G401.6 (cell line): ENCODE measurements at regions not wholly inside any gene's neighbourhood (a gene's known extent, or its start where the extent isn't known, plus 50 kb on each side); places are given as distances from the start of the nearest gene placed in this dataset.

ENCODE experiments used
- FAIRE-seq: peaks from 2 replicates; lab custom pipeline; 2012; peaks lifted over from hg19 to GRCh38; lab: Jason Lieb, UNC

GRCh38 chr2:41409328-41409727 lies 638.5 kb upstream of the PKDCC start:
- FAIRE-seq, result no peak

- FAIRE-seq, result no peak
Measured at GRCh38 chr2:41410011-41410410, 637.8 kb upstream of the PKDCC start.

- no peak for FAIRE-seq
Measured at GRCh38 chr2:41413813-41414485, 633.9 kb upstream of the PKDCC start.

GRCh38 chr2:41414486-41415230 lies 633.2 kb upstream of the PKDCC start:
- FAIRE-seq, result peak; percentile 55

- FAIRE-seq, result no peak
Measured at GRCh38 chr2:41417511-41417910, 630.3 kb upstream of the PKDCC start.

- no peak for FAIRE-seq
Measured at GRCh38 chr2:41420219-41420618, 627.6 kb upstream of the PKDCC start.

- FAIRE-seq, result no peak
Measured at GRCh38 chr2:41420872-41421271, 626.9 kb upstream of the PKDCC start.

- no peak for FAIRE-seq
Measured at GRCh38 chr2:41431756-41432155, 616.1 kb upstream of the PKDCC start.

- no peak for FAIRE-seq
Measured at GRCh38 chr2:41432459-41432858, 615.4 kb upstream of the PKDCC start.

- FAIRE-seq, result no peak
Measured at GRCh38 chr2:41434991-41435390, 612.8 kb upstream of the PKDCC start.

GRCh38 chr2:41441958-41442357 lies 605.9 kb upstream of the PKDCC start:
- FAIRE-seq, result no peak

GRCh38 chr2:41445865-41446264 lies 602.0 kb upstream of the PKDCC start:
- FAIRE-seq, result no peak

GRCh38 chr2:41446266-41446665 lies 601.6 kb upstream of the PKDCC start:
- no peak for FAIRE-seq

- FAIRE-seq, result no peak
Measured at GRCh38 chr2:41448221-41448620, 599.6 kb upstream of the PKDCC start.

GRCh38 chr2:41457026-41457425 lies 590.8 kb upstream of the PKDCC start:
- FAIRE-seq, result no peak

- no peak for FAIRE-seq
Measured at GRCh38 chr2:41460661-41461060, 587.2 kb upstream of the PKDCC start.

GRCh38 chr2:41464395-41464794 lies 583.4 kb upstream of the PKDCC start:
- no peak for FAIRE-seq

GRCh38 chr2:41475959-41476358 lies 571.9 kb upstream of the PKDCC start:
- no peak for FAIRE-seq

- FAIRE-seq, result no peak
Measured at GRCh38 chr2:41482659-41483058, 565.2 kb upstream of the PKDCC start.

GRCh38 chr2:41483226-41483625 lies 564.6 kb upstream of the PKDCC start:
- no peak for FAIRE-seq

- FAIRE-seq, result no peak
Measured at GRCh38 chr2:41483982-41484857, 563.6 kb upstream of the PKDCC start.

GRCh38 chr2:41484858-41485234 lies 563.0 kb upstream of the PKDCC start:
- FAIRE-seq, result no peak

GRCh38 chr2:41486948-41487347 lies 560.9 kb upstream of the PKDCC start:
- FAIRE-seq, result no peak
